ENCODE measurements at regions not wholly inside any gene's neighbourhood (a gene's known extent, or its start where the extent isn't known, plus 50 kb on each side); places are given as distances from the start of the nearest gene placed in this dataset.

DNA sequence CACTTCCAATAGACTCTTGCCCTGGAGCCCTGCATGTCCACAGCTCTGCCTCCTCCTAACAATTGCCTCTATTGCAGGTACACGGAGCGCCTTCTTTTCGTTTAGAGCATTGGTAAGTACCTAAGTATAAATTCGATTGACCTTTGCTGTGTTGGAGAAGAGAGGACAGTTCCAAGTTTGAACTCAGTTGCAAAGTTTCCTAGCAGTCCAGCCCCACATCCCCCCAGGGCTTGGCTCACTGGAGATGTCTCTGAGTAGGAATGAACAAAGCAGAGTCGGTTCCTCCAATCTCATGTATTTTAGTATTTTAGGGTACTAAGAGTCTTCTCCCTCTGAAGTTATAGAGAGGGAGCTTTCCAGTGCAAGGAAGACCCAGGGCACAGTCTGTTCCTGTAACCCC lies 238.9 kb upstream of the AJAP1 start:
- peaks cover 0 to 12% (median 2%) of the 10 kb centered on the region in 12 donors for H3K4me1 ChIP-seq
- no peak for TF ChIP-seq CTCF (IDR thresholded peaks at IDR 0.05)
- TF ChIP-seq POLR2A (IDR thresholded peaks at IDR 0.05): no peak
- ATAC-seq (no peak), DNase-seq (no peak)
- intact Hi-C loops (cut with DNase I): no loop called here
- H3K4me3 ChIP-seq: no peak overlapping the region
- H3K9me3 ChIP-seq: peaks cover 0 to 21% (median 8%) of the 10 kb centered on the region in 12 donors
- H3K27ac ChIP-seq: peak overlapping the region in 2 of 12 donors; percentile 13 to 29
- 82 to 91% (median 86%) methylated on average over 5 of the region's 5 CpGs for WGBS, 4 donors
- no peaks in the 10 kb centered on the region for H3K27me3 ChIP-seq
- H3K36me3 ChIP-seq: no peaks in the 10 kb centered on the region

DNA sequence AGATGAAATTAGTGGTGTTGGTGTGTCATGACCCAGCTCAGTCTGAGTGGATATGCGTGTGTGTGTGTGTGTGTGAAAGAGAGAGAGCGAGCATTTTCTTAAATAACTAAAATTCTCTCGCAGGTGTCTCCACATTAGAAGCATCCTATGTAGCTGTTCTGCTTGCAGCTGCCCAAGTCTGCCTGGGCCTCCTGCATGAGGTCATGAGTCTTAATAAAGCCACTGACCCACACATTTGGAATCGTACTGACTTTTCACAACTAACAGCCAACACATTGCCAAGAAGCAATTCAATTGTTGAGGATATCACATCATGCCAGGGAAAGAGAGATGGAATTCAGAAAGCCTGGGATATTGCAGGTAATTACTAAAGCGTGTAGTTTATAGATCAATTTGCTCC lies 238.2 kb upstream of the AJAP1 start:
- ATAC-seq: peak; percentile 91 to 98 (median 94)
- peak in 4 of 5 donors; percentile 23 to 57 (median 36) for DNase-seq
- Histone ChIP-seq H3K27ac (peak overlapping the region in 2 of 12 donors; percentile 29 to 54), H3K4me1 (peaks cover 0 to 12% (median 2%) of the 10 kb centered on the region in 12 donors), H3K36me3 (no peaks in the 10 kb centered on the region), H3K9me3 (peaks cover 0 to 26% (median 8%) of the 10 kb centered on the region in 12 donors), H3K27me3 (no peaks in the 10 kb centered on the region), H3K4me3 (no peak overlapping the region)
- intact Hi-C loops (cut with DNase I): no loop called here
- 54 to 65% (median 58%) methylated on average over 5 of the region's 5 CpGs for WGBS, 4 donors
- TF ChIP-seq CTCF (IDR thresholded peaks at IDR 0.05): no peak

- ATAC-seq (no peak), DNase-seq (no peak)
- WGBS, 4 donors: 88 to 95% (median 92%) methylated on average over 7 of the region's 7 CpGs
- Histone ChIP-seq H3K36me3 (no peaks in the 10 kb centered on the region), H3K27ac (no peak overlapping the region), H3K27me3 (no peaks in the 10 kb centered on the region), H3K9me3 (peaks cover 0 to 26% (median 8%) of the 10 kb centered on the region in 12 donors), H3K4me1 (peaks cover 0 to 12% (median 2%) of the 10 kb centered on the region in 12 donors), H3K4me3 (no peak overlapping the region)
- TF ChIP-seq POLR2A (IDR thresholded peaks at IDR 0.05): no peak
- TF ChIP-seq CTCF (IDR thresholded peaks at IDR 0.05): no peak
- intact Hi-C loops (cut with DNase I): no loop called here
Observed at GRCh38 chr1:4418021-4418420, 236.4 kb upstream of the AJAP1 start.

- DNase-seq (no peak), ATAC-seq (no peak)
- H3K36me3 ChIP-seq: no peaks in the 10 kb centered on the region
- peaks cover 0 to 14% (median 0%) of the 10 kb centered on the region in 12 donors for H3K9me3 ChIP-seq
- no peak overlapping the region for H3K27ac ChIP-seq
- H3K4me1 ChIP-seq: peaks cover 0 to under 1% (median 0%) of the 10 kb centered on the region in 12 donors
- H3K27me3 ChIP-seq: no peaks in the 10 kb centered on the region
- intact Hi-C loops (cut with DNase I): no loop called here
- WGBS, 4 donors: 49 to 58% (median 55%) methylated on average over 5 of the region's 5 CpGs
- H3K4me3 ChIP-seq: no peak overlapping the region
- no peak for TF ChIP-seq CTCF (IDR thresholded peaks at IDR 0.05)
- TF ChIP-seq POLR2A (IDR thresholded peaks at IDR 0.05): no peak
Observed at GRCh38 chr1:4421986-4422385, 232.4 kb upstream of the AJAP1 start.
